Hepatocyte (in vitro differentiated cells): ENCODE measurements at regions not wholly inside any gene's neighbourhood (a gene's known extent, or its start where the extent isn't known, plus 50 kb on each side); places are given as distances from the start of the nearest gene placed in this dataset.

Experiments used
- CTCF ChIP-seq: fragments of 200-600 bp; sonication (generic); IDR thresholded peaks from 2 replicates; pipeline ENCODE4 v1.5.1; 2016; ENCODE audit warnings: antibody characterized with exemption, mild to moderate bottlenecking; ENCODE audit not compliant: poor library complexity
- EZH2phosphoT487 ChIP-seq: fragments of 200-600 bp; sonication (generic); IDR thresholded peaks from one replicate; pipeline ENCODE4 v1.6.1; 2018; ENCODE audit warnings: antibody characterized with exemption, mild to moderate bottlenecking, low read depth, moderate library complexity; ENCODE audit not compliant: unreplicated experiment, severe bottlenecking

DNA sequence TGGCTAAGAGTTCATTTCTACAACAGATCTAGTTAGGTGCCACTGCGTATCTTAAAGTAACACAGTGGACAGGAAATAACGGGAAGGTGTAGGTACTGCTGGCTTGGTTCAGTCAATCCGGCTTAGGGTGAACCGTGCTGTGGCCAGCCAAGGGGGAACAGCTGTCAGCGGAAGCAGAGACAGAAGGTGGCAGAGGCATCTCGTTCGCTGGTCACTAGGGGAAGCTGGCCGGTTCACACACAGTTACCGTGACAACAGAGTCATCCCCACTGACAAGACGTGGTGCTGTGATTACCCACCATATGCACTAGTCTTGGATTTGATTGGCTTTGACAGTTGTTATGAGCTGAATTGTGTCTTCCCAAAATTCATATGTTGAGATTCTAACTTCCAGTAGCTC lies 58.8 kb upstream of the HDAC4 start:
- no peak for TF ChIP-seq CTCF
- TF ChIP-seq EZH2phosphoT487, result no peak
